AG09309 (cell line): ENCODE measurements at regions not wholly inside any gene's neighbourhood (a gene's known extent, or its start where the extent isn't known, plus 50 kb on each side); places are given as distances from the start of the nearest gene placed in this dataset.

ENCODE experiments used
- DNase-seq: peaks from one replicate; pipeline ENCODE4 v3.0.0-alpha.2; 2010; ENCODE audit warnings: low read depth
- H3K4me3 ChIP-seq: 2 replicates; pipeline ENCODE4 v1.5.1; 2011; ENCODE audit warnings: mild to moderate bottlenecking, low read depth, low read length, moderate library complexity; ENCODE audit not compliant: control insufficient read depth
- CTCF ChIP-seq: IDR thresholded peaks from 2 replicates; pipeline ENCODE4 v1.5.1; 2011; ENCODE audit warnings: mild to moderate bottlenecking, low read depth, low read length, inconsistent platforms; ENCODE audit not compliant: insufficient read depth, control insufficient read depth; ENCODE audit errors: missing control alignments

DNA sequence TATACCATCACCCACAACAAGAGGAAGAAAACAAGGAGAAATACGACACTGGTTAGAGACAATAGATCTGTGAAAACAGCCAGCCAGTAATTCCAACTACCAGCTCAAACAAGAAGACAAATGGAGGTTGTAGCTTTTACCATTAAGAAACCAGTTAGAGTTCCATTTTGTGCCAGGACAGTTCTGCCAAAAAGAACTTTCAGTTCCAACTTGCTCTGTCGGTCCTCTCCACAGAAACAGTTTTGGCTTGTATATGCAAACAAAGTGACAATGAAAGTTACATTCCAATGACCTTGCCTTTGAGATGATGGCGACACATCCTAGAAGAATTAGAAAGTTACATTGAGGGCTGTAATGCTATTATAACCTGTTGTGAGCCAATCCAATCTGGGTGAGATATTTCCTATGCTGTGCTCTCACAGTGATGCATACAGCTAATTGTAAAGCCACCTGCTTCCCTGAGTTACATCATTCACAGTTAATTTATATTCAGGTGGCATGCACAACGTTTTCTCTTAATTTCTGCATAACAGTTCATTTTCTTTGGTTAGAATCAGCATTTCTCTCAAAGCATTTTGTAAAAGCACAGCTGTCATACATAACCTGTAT is 1378.4 kb upstream of the PIK3C3 start:
- DNase-seq: no peak
- no peak for TF ChIP-seq CTCF
- no peak overlapping the region for H3K4me3 ChIP-seq

DNA sequence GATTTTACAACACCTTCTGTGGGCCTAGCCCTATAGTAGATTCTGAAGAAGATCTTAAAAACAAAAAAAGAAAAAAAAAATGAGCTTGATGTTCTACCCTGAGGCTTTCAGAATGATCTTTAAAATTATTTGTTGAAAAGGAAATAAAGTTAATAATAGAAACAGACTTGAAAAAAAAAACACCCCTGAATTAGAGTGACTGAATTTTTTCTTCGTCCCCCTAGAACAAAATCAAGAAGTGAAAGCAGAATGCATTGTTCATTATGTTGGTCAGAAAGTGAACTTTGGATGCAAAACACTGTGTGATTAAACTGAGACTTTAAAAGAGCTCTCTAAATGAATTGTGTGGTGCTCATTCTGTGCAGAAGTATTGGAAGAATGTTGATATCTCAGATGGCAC is 1384.4 kb upstream of the PIK3C3 start:
- DNase-seq: no peak
- H3K4me3 ChIP-seq: no peak overlapping the region
- no peak for TF ChIP-seq CTCF

DNA sequence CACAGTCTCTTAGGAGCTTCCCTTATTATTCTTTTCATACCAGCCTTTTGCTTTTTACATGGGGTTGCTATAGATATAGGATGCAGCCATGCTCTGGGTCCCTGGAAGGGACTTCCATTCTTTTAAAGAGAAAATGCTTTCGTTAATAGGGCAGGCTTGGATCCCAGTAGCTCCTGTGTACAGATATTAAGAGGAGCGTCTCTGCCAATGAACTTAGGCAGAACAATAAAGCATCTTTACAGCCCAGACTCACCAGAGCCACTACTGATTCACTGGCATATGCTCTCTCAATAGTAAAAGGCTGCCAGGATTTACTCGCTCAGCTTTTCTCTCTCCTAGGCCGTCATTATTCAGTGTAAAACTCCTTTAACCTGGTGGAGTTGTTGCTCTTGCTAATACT is 1385.4 kb upstream of the PIK3C3 start:
- no peak overlapping the region for H3K4me3 ChIP-seq
- TF ChIP-seq CTCF: no peak
- no peak for DNase-seq

- DNase-seq: no peak
Measured at GRCh38 chr18:40566510-40566844, 1388.6 kb upstream of the PIK3C3 start.

GRCh38 chr18:40565805-40566509 is 1389.1 kb upstream of the PIK3C3 start:
- DNase-seq: no peak
- no peak overlapping the region for H3K4me3 ChIP-seq
- no peak for TF ChIP-seq CTCF

More at GRCh38 chr18:40566510-40566844, 1388.6 kb upstream of the PIK3C3 start:
- TF ChIP-seq CTCF: no peak
- H3K4me3 ChIP-seq: no peak overlapping the region

DNA sequence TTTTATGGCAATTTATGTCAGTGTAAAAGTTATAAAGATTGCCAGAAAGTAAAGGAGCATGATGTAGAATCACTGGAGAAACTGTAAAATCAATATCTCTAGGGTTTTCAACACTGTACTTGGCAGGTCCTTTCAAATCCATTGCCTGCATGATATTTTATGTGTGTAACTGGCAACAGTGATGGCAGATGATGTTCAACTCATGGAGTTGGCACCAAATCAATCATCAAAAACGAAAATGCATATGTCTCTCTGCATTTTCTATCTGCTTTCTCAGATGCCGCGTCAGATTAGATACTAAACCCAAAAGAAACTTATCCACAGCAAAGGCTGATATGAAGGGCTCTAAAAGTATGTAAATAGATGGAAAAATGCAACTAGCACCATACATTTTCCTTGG is 1395.5 kb upstream of the PIK3C3 start:
- no peak for DNase-seq
- no peak for TF ChIP-seq CTCF

DNA sequence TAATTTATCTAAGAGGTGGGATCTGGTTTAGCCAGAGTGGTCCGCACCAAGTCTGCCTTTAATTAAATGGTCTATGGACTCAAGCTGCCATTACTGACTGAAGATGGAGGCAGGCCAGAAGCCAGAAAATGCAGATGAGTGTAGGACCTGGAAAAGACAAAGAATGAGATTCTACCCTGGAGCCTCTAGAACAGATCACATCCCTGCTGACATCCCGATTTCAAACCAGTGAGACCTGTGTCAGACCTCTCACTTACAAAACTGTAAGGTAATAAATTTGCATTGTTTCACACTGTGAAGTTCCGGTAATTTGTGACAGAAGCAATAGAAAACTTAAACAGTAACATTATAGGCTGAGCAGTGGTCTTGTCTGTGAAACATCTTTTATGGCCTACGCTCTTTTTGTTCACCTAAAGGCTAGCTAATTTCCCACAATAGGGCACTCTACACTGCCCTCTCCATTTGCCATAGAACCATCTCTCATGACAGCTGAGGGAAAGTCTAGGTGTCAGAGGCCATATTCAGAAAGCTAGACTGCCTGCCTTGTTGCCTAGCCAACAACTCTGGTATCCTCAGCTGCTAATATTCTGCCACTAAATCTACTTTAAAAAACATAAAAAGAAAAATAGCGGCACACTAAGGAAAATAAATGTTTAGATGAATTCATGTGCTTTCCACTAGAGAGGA is 1396.2 kb upstream of the PIK3C3 start:
- DNase-seq: no peak

More for the DNA sequence above, 1395.5 kb upstream of the PIK3C3 start:
- no peak overlapping the region for H3K4me3 ChIP-seq

More for the DNA sequence above, 1396.2 kb upstream of the PIK3C3 start:
- H3K4me3 ChIP-seq: no peak overlapping the region
- no peak for TF ChIP-seq CTCF
